WI38 (cell line): ENCODE measurements at regions not wholly inside any gene's neighbourhood (a gene's known extent, or its start where the extent isn't known, plus 50 kb on each side); places are given as distances from the start of the nearest gene placed in this dataset.

Experiments used
- H3K4me3 ChIP-seq: 2 replicates; pipeline ENCODE4 v1.5.1; 2011; ENCODE audit warnings: low read depth, mild to moderate bottlenecking, control low read depth, low read length
- CTCF ChIP-seq: IDR thresholded peaks from 2 replicates; pipeline ENCODE4 v1.5.1; 2012; ENCODE audit warnings: low read depth, mild to moderate bottlenecking, control low read depth, low read length

- H3K4me3 ChIP-seq: no peak overlapping the region
- no peak for TF ChIP-seq CTCF
These were observed 59.9 kb downstream of the GGTLC2 start for GRCh38 chr22:22704156-22704946.

GRCh38 chr22:22705328-22706100 is 61.1 kb downstream of the GGTLC2 start:
- TF ChIP-seq CTCF: no peak
- H3K4me3 ChIP-seq: no peak overlapping the region

- H3K4me3 ChIP-seq: no peak overlapping the region
- TF ChIP-seq CTCF: no peak
These were observed 62.0 kb downstream of the GGTLC2 start for GRCh38 chr22:22706253-22706915.

GRCh38 chr22:22709719-22710445 is 65.5 kb downstream of the GGTLC2 start:
- TF ChIP-seq CTCF: no peak
- no peak overlapping the region for H3K4me3 ChIP-seq

- H3K4me3 ChIP-seq: no peak overlapping the region
- peak; percentile 84 for TF ChIP-seq CTCF
These were observed 66.5 kb downstream of the GGTLC2 start for GRCh38 chr22:22710719-22711531.

- no peak for TF ChIP-seq CTCF
- H3K4me3 ChIP-seq: no peak overlapping the region
These were observed 67.1 kb downstream of the GGTLC2 start for GRCh38 chr22:22711532-22711913.
